H54 (cell line): ENCODE measurements at regions not wholly inside any gene's neighbourhood (a gene's known extent, or its start where the extent isn't known, plus 50 kb on each side); places are given as distances from the start of the nearest gene placed in this dataset.

Source experiments
- DNase-seq: peaks from one replicate; pipeline ENCODE4 v3.0.0; 2011; ENCODE audit warnings: low spot score, mixed read lengths; ENCODE audit not compliant: insufficient read length
- FAIRE-seq: peaks from 3 replicates; lab custom pipeline; 2011; peaks lifted over from hg19 to GRCh38; lab: Jason Lieb, UNC
- POLR2A ChIP-seq: IDR thresholded peaks from 2 replicates; pipeline ENCODE4 v1.6.1; 2011; ENCODE audit warnings: low read depth, mild to moderate bottlenecking, low read length

DNA sequence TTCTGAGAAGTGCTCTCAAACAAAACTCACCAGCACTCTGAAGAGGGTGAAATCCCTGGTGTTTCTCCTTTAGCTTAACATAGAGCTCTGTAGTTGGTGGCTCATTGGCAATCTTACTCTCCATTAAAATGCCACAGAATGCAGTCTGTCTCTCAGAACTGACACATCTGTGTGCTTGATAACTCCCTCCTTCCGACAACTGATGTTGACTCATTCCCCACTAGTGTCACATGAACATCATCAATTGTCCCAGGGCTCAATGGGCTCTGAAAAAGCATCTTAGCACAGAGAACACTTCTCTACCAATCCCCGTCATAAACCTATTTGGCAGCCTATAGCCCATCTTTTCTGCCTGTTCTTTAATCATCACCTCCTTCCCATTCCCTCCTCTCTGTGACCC, 133.2 kb upstream of the ZC3H11B start:
- no peak for DNase-seq
- no peak for TF ChIP-seq POLR2A
- FAIRE-seq = no peak

DNA sequence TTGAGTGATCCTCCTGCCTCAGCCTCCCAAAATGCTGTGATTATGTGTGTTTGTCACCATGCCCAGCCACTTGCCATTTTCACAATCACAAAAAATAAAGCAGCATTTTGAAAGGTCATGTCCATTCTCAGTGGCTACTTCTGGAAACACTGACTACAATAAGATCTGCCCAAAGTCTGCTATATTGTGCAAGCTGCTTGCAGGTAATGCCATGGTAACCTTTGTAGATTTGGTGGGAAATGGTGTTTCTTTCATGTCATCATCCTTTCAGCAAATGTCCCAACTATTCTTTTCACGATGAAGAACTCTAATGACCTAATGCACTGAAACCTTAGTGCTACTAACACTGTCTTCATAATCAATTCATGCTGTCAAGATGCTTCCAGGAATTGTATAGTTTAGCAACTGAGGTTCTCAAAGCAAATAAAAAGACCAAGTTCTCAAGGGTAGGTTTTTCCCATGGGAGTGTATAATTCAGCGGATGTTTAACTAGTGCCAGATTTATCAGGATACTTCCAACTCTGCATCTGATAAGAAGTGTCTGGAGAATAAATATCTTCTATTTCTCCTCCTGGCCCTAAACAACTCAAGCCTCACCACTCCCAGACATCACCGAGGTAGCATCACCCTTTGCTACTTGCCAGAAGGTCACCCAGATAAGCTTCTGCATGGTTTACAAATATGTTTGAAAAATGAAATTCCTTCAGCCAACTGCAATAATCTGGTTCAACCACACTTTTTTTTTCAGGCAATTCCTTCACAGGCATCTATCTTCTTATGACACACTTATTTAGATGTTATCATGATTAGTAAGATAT, 132.0 kb upstream of the ZC3H11B start:
- no peak for TF ChIP-seq POLR2A
- DNase-seq = no peak
- FAIRE-seq = no peak

DNA sequence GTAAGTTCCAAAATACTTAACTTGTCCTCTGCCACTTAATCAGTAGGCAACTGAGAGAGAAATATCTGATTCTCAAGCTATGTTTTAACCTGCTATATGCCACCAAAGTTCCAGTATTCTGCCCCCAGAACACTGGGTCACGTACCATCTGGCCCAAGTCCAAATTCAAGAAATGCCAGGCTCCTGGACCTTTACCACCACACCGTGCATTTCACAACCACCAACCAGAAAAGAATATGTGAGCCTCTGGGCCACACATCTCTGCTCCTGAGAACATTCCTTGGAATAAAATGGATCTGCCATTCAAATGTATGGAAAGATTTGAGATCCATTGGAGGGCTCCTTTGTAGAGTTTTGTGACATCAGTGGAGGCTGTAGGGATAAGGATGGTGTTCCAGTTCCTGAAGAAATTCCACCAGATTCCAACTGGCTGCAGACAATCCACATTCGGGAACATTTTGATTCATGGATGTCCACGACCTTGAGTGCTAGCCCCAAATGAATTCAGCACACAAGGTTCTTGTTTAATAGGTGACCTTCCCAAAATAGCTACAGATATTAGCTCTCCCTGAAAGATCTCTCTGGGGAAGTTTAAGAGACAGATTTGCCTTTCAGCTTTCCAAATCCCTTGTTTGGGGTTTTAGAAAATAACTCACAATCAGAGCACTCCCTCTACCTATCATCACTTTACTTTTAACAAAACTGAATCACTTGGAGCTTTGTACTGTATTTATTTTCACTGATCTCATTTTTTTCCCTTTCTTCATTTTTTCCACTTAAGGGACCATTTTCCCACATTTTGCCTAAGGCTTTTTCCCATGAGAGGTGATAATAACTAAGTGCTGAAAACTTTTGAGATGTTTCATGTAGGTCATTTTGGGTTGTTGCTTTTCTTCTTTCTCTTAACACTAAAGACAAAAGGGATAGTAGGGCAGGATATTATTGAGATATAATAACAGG, 128.4 kb upstream of the ZC3H11B start:
- TF ChIP-seq POLR2A = no peak
- FAIRE-seq (no peak), DNase-seq (no peak)

DNA sequence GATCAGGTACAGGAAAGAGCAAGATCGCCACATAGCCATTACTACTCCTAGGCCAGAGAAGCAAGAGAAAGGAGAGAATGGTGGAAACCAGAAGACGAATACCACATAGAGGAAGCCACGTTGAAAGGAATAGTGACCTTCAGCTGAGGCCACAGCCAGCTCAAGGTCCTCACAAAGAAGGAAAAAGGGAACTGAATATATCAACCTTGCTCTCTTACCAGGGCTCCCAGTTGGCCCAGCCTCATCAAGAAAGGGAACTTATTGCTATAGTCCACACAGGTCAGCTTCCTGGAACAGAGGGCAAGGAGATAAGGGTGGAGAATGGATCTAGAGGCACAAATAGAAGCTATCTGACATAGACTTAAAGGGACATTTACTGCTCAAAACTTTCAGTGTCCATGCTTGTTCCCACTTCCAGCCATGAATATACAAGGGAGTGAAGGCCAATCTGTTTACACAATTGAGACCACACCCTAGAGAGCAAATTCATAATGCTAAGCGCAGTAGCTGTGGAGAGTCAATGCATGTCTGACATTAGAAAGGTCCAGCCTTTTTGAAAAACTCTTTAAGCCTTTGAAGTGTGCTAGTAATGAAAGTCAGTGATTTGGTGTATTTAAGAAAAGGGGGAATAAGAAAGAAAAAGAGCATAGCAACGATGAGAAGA, 120.7 kb upstream of the ZC3H11B start:
- no peak for DNase-seq
- FAIRE-seq = no peak
- no peak for TF ChIP-seq POLR2A

DNA sequence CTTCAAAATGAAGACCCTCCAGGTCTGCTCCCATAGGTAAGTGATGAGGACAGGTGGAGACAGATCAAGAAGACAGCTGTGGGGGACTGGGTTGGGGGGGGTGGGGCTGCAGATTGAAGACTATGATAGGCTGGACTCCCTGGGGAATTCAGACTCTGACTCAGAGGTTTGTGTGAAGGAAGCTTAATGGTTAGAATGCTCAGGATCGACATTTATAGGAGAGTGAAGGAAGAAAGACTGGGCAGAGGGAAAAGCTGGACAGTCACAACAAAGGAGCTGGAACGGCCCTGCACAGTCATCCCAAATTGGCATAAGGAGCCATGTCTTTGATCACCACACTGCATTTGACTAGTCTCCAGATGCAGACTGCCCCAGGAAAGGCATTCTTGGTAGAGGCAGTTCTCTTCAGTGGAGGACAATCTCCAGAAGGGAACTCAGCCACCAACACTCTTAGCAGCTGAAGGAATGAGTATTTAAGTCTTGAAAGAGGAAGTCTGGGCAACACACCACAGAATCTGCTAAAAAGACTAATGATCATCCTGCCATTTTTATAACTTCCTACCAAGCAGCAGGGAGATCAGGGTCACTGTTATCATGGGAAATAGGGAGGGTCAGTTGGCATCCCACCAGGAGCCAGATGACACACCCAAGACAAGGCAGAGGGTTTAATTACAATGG, 120.0 kb upstream of the ZC3H11B start:
- no peak for TF ChIP-seq POLR2A
- FAIRE-seq (no peak), DNase-seq (no peak)

DNA sequence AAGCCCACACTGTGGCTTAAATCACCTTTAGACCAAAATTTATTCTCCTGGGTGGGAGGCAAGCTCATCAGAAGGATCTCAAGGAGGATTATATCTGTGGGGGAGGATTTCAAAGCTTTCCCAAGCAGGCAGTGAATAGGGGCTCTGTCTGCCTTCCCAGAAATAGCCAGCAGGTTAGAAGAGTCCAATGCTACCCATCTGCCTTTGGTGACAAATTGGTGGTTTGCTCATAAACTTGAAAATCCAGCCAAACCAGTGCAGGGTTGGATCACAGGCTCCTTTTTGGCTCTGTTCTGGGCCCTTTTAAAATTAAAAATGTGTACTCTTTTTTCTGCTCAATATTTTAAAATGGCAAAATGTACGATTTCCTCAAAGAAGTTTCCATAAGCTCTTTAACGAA, 118.9 kb upstream of the ZC3H11B start:
- DNase-seq = no peak
- FAIRE-seq = no peak
- no peak for TF ChIP-seq POLR2A

DNA sequence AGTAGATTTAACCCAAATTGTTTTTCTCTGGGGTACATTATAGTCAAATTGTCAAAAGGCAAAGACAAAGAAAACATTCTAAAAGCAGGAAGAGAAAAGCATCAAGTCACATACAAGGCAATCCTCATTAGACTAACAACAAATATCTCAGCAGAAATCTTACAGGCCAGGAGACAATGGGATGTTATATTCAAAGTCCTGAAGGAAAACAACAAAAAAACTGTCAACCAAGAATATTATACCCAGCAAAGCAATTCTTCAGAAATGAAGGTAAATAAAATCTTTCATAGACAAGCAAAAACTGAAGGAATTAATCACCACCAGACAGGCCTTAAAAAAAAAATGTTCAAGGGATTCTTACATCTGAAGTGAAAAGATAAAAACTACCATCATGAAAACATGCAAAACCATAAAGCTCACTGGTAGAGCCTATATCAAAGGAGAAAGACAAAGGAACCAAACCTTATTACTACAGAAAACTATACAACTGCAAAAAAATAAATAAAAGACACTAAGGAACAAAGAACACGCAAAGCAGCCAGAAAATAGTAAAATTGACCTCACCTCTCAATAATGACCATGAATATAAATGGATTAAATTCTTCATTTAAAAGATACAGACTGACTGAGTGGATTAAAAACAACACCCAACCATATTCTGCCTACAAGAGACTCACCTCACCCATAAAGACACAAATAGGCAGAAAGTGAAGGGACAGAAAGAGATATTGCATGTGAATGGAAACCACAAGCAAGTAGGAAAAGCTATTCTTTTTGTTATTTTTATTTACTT, 113.8 kb upstream of the ZC3H11B start:
- FAIRE-seq = no peak
- DNase-seq = no peak
- no peak for TF ChIP-seq POLR2A

DNA sequence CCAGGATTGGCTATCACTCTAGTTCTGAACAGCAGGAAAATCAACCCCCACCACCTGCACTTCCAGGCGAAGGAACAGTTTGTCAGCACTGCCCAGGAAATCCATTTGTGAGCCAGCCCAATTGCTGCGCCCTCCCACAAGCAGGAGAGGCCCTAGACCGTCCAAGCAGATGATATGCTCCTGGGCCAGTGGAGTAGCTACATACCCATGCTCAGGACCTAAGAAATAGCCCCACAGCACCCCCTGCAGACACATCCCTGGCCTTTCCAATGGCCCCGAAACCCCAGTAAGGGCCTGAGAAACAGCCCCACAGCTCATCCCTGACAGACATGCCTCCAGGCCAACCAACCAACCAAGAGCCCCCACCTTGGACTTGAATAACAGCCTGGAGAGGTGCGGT, 111.5 kb upstream of the ZC3H11B start:
- no peak for TF ChIP-seq POLR2A

DNA sequence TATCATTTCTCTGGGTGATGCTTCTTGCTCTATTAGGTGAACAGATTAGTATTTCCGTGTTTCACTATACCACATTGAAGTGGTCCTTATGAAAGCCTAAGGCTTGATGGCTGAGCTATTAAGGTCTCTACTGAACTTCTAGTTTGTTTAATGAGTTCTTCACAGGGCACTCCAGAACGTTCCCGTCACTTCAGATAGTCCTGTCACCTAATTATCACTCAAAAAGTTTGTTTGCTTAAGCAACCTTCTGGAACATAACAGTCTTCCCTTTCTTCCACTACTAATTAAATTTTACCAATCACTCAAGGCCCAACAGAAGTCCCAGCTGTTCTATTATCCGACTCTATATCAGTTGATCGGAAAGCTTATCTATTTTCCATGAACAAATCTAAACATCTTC, 104.6 kb upstream of the ZC3H11B start:
- no peak for TF ChIP-seq POLR2A
- DNase-seq (no peak), FAIRE-seq (no peak)

More for the DNA sequence above, 111.5 kb upstream of the ZC3H11B start:
- no peak for DNase-seq
- no peak for FAIRE-seq

DNA sequence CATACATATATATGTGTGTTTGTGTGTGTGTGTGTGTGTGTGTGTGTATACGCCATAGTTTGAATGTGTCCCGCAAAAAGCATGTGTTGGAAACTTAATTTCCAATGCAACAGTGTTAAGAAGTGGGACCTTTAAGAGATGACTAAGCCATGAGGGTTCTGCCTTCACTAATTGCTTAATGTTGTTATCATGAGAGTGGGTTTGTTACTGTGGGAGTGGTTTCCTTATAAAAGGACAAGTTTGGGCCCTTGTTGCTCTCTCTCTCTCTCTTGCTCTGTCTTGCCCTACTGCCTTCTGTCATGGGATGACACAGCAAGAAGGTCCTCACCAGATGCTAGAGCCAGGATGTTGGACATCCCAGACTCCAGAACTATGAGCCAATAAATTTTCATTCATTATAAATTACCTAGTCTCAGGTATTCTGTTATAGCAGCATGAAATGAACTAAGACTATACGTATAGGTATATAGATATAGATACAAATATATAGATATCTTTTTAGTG, 103.8 kb upstream of the ZC3H11B start:
- TF ChIP-seq POLR2A = no peak
- no peak for DNase-seq
- no peak for FAIRE-seq

DNA sequence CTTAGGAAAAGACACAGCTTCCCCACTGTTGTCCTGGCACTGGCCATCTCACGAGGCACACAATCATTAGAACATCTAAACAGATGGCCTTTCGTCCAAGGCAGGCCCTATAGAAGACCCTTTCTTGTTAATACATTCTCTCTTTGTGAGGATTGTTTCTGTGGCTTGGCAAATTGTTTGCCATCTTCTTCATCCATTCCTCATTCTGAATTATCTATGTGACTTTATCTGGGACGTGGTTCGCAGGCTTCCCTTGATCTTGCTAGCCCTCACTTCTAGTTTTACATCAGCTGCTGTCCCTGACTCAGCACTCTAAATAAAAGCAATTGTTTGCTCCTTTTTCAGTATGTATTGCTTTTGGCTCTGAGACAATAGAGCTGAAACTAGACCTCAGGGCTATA, 101.1 kb upstream of the ZC3H11B start:
- TF ChIP-seq POLR2A = no peak
- no peak for DNase-seq
- FAIRE-seq = no peak

DNA sequence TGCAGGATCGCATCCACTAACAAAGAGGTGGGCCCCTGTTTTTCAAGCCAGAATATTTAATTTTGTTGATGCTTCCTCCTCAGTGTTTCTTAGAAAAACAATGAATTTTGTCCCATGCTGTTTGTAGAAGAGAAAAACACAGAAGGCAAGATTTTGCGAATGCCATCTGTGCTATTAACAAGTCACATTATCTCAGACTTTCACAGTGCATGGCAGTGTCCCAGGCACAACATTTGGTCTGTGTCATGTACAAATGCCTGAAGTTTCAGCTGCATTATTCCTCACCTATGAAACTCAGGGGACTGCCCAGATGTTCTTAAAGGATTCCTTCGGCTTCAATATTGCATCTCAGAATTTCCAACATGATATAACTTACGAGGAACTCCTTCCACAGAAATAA, 99.6 kb upstream of the ZC3H11B start:
- TF ChIP-seq POLR2A = no peak
- no peak for DNase-seq
- no peak for FAIRE-seq
